Cardiac fibroblast (primary cell): ENCODE measurements at regions not wholly inside any gene's neighbourhood (a gene's known extent, or its start where the extent isn't known, plus 50 kb on each side); places are given as distances from the start of the nearest gene placed in this dataset.
"Not testable (repeated sequence)": the region's sequence is repeated elsewhere in the genome, so short reads cannot be mapped to it uniquely, and the experiment has no call there.

Source experiments
- DNase-seq, 2 donors: peaks; one replicate each; pipeline versions ENCODE4 v3.0.0 to v3.0.0-alpha.2; 2010; ENCODE audit warnings: low read depth in 2 of 2
- H3K4me3 ChIP-seq, 2 donors: replicated peaks in 1 of 2; 1 replicate in 1 of 2; 2 replicates in 1 of 2; pipeline ENCODE4 v1.5.1; 2011; ENCODE audit warnings: low read depth in 2 of 2, low read length in 2 of 2, mild to moderate bottlenecking in 2 of 2, moderate library complexity in 1 of 2
- CTCF ChIP-seq: IDR thresholded peaks from one replicate; pipeline ENCODE4 v1.5.1; 2011; ENCODE audit warnings: low read depth, mild to moderate bottlenecking, low read length, inconsistent platforms

GRCh38 chr9:134548185-134548584 is 93.4 kb upstream of the COL5A1 start:
- no peak for TF ChIP-seq CTCF
- no peak overlapping the region for H3K4me3 ChIP-seq
- DNase-seq = no peak

DNA sequence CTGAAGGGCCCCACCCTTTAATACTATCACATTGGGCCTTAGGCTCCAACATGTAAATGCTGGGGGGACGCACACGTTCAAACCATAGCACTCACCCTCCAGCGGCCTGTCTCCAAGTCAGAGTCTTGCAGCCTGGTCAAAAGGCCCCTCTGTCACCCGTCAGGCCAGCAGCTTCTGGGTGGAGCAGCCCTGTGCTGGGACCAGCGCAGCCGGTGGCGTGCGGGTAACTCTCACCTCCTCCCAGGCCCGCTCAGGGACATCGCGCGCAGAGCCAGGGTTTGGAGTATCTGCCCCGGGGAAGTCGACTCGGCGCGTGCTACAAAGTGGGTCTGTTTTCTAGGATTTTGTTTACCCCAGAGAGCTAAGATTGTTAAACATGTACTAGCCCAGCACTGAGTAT is 93.0 kb upstream of the COL5A1 start:
- H3K4me3 ChIP-seq = no peak overlapping the region
- no peak for DNase-seq
- TF ChIP-seq CTCF = no peak

GRCh38 chr9:134549336-134549735 is 92.3 kb upstream of the COL5A1 start:
- TF ChIP-seq CTCF = no peak
- no peak for DNase-seq
- no peak overlapping the region for H3K4me3 ChIP-seq

- DNase-seq, H3K4me3 ChIP-seq: not testable (repeated sequence)
These were observed 91.5 kb upstream of the COL5A1 start for GRCh38 chr9:134550081-134550480.

DNA sequence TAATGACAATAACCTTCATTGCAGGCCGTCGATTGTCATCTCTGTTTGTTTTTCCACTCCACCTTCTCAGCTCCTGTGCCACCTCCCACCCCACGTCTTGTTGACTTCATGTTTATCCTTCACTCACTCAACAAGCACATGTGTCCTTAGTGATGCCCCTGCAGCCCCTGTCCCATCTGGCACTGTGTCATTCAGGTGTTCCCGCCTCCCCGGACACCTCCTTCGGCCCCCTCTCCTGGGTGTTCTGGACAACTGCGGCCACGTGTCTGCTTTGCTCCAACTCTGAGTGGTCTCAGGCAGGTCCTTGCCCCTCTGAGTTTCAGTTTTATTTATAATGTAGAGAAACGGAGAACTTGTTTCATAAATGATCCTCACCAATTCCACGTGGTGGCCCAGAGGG is 91.0 kb upstream of the COL5A1 start:
- no peak for TF ChIP-seq CTCF
- DNase-seq = no peak
- no peak overlapping the region for H3K4me3 ChIP-seq

- DNase-seq = no peak
- no peak for TF ChIP-seq CTCF
- H3K4me3 ChIP-seq = no peak overlapping the region
These were observed 90.4 kb upstream of the COL5A1 start for GRCh38 chr9:134551176-134551575.

DNA sequence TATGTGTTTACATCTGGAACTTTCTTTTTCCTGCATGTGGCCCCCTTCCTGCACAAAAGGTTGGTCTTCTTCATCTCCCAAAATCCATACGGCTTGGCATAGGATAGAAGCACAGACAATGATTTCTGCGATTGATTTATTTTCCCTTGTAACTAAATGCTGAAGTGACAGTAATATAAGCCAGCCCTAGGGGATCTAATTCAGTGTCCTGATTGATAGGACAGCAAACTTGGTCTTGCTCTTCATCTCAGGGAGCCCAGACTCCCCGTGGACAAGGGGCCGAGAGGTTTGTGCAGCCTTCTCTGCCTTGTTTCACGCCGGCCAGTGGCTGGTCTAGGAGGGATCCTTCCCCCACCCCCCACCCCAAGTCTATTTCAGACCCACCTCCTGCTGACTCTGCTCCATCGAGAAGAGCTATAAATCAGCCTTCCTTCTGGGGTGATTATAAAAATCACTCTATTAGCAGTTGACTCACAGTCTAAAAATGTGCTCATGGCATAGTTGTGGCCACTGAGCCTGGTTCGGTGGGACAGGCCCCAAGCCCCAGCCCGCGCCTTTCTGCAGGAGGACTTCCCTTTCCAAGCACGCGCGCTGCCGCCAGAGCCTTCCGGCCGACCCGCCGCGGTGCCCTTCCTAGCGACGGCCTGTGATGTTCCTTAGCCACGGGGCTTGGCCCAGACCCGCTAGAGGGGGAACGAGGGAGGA is 89.8 kb upstream of the COL5A1 start:
- DNase-seq = peak; percentile 78 to 83
- no peak overlapping the region for H3K4me3 ChIP-seq
- TF ChIP-seq CTCF = no peak
